HG02571 (cell line): ENCODE measurements at regions not wholly inside any gene's neighbourhood (a gene's known extent, or its start where the extent isn't known, plus 50 kb on each side); places are given as distances from the start of the nearest gene placed in this dataset.

ENCODE experiments used
- ATAC-seq: cut with Tn5 transposase; IDR thresholded peaks from one replicate; pipeline ENCODE4 v1.9.1; 2021; ENCODE audit warnings: mild to moderate bottlenecking, moderate library complexity; ENCODE audit not compliant: unreplicated experiment

DNA sequence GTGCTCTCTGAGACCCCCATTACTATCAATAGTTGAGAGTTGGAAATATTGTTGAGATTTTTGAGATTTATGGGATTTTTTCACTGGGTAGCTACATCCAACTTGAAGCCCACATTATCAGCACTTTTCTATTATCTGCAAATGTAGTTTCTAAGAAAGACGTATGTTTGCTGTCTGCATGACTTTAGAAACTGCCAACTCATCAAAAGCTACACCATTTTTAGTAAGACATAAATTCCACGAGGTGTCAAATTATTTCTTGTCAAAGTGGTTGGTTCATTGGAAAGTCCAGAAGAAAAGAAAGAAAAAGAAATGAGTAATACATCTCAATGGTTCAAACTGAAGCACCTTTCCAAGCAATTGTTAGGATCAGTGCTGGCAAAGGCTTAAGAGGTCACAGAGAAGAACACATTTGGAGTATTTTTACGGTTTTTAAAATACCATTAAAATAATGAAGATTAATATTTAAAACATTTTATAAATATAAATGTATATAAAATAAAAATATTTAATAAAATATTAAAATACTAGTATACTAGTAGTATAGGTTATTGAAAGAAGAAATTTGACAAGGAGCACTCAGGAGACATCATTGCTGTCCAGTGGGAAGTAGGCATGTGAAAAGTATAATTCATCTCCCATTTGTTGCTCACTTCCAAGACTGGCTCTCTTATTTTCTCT lies 463.5 kb downstream of the TAFA4 start:
- no peak for ATAC-seq

DNA sequence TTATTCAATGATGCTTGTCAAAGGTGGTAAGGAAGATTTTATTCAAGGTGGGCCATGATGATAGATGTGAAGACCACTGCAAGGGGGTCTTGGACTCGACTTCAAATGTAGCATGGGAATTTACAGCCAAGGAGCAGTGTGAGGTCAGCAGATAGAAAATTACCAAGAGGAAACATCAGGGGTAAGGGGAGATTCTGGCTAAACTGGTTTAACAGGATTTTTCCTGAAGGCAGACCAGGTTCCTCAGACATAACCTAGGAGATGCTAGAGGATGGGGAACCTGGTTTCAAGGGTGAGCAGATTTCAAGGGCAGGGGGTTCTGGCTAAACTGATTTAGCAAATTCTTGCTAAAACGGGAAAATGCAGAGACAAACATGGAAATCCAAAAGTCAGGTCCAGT lies 464.9 kb downstream of the TAFA4 start:
- ATAC-seq = no peak

DNA sequence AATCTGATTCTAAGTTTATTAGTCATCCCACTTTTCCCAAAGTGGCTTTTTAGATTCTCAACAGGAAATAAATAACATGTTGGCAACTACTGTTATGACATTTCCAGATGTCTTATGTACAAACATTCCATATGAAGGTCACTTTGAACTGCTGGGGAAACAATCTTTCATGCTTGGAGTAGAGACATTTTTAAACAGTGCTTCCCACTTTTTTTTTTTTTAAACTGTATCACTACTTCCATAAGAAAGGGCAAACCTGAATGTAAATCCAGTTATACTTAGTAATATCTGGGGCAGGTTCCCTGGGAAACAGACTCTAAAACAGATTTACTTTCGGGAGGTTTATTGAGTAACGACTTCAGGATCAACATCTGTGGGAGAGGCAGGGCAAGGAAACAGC lies 473.8 kb downstream of the TAFA4 start:
- no peak for ATAC-seq

GRCh38 chr3:68448510-68449383 lies 483.6 kb downstream of the TAFA4 start:
- ATAC-seq = no peak

- no peak for ATAC-seq
Measured at GRCh38 chr3:68447885-68448284, 484.5 kb downstream of the TAFA4 start.

GRCh38 chr3:68441054-68441453 lies 491.3 kb downstream of the TAFA4 start:
- no peak for ATAC-seq

GRCh38 chr3:68436619-68437401 lies 495.5 kb downstream of the TAFA4 start:
- ATAC-seq = no peak

GRCh38 chr3:68428495-68428894 lies 503.9 kb downstream of the TAFA4 start:
- ATAC-seq = no peak

- ATAC-seq = no peak
Measured at GRCh38 chr3:68424796-68425460, 507.4 kb downstream of the TAFA4 start.

- no peak for ATAC-seq
Measured at GRCh38 chr3:68408626-68409025, 523.7 kb downstream of the TAFA4 start.

GRCh38 chr3:68403741-68404140 lies 528.6 kb downstream of the TAFA4 start:
- ATAC-seq = no peak

- no peak for ATAC-seq
Measured at GRCh38 chr3:68402235-68402918, 530.0 kb downstream of the TAFA4 start.

- ATAC-seq = no peak
Measured at GRCh38 chr3:68378631-68379030, 553.7 kb downstream of the TAFA4 start.

GRCh38 chr3:68373727-68374126 lies 558.6 kb downstream of the TAFA4 start:
- no peak for ATAC-seq

DNA sequence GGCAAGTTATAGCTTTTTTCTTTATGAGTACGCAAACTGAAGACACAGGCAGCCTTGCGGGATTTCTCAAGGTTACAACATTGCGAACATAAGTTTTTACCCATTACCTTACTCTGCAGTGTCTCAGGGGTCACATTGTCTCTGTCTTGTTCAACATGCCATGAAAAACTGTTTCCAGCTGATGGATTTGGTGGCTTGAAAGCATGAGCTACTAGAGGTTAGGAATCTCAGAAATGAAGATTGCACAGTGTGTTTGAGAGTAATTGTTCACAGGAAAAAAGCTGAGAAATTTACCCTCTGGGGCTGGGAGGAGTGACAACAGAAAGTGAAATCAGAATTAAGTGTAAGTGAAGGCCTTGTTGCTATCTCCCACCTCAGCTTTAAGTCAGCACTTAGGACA lies 568.6 kb downstream of the TAFA4 start:
- no peak for ATAC-seq

GRCh38 chr3:68360492-68360891 lies 571.9 kb downstream of the TAFA4 start:
- ATAC-seq = no peak

DNA sequence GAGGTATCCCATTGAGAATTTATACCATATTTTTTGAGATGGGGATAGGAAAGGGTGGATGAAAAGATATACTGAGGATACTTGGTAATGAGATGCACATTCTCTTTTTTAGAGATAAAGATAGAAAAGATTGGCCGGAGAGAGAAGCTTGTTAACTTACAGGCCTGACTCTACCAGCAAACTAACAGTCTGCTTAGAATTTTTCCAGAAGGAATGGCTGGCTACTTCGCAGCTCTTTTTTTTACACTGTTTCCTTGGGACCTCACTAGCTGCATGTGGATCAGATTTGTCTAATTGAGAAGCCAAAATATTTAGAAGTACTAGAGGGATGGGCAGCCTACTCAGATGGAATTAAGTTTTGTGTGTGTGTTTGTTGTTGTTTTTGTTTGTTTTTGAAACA lies 586.6 kb downstream of the TAFA4 start:
- no peak for ATAC-seq

DNA sequence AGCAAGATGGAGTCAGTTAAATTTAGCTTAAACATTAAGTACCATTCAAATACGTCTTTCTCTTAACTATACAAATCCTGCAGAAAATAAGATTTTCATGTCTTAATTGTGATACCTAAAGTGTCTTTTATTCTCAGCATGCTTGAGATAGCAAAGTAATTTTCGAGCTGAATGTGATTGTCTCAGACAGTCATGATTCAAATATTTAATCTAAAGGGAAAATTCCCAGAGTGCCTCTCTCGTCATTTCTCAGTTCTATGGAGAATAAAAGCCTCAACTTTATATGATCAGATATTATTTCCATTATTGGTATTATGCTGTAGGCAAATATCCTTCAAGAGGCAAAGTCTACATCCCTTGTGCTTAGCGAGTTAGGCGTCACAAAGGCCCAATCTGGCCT lies 589.9 kb downstream of the TAFA4 start:
- no peak for ATAC-seq

- no peak for ATAC-seq
Measured at GRCh38 chr3:68336042-68336441, 596.3 kb downstream of the TAFA4 start.

GRCh38 chr3:68334367-68334986 lies 597.9 kb downstream of the TAFA4 start:
- ATAC-seq = no peak
